IMR-90 (cell line): ENCODE measurements at regions not wholly inside any gene's neighbourhood (a gene's known extent, or its start where the extent isn't known, plus 50 kb on each side); places are given as distances from the start of the nearest gene placed in this dataset.

Experiments
- ATAC-seq: fragments of 200-7000 bp; cut with Tn5 transposase; 2 replicates; pipeline ENCODE4 v1.9.1; 2020; ENCODE audit warnings: low read depth, mild to moderate bottlenecking, moderate library complexity
- BruUV-seq: library from RNA; stranded (reverse); fragments of 400-500 nt; replicated peaks from 2 replicates; lab custom pipeline; 2021; lab: Mats Ljungman, UMichigan
- CTCF ChIA-PET: fragments of 300-600 bp; formaldehyde crosslinking; extraction: SDS; loops from one replicate; lab custom pipeline; 2021; ENCODE audit warnings: antibody characterized with exemption; lab: Yijun Ruan, JAX
- POLR2A ChIA-PET: fragments of 300-600 bp; sonication (Branson Sonifier 250); formaldehyde crosslinking; loops from one replicate; lab custom pipeline; 2022; ENCODE audit warnings: antibody characterized with exemption; ENCODE audit not compliant: unreplicated experiment; lab: Charles Lee
- DNase-seq: peaks from one replicate; pipeline ENCODE4 v3.0.0; 2013
- H2AFZ ChIP-seq: replicated peaks from 2 replicates; pipeline ENCODE3; 2013; ENCODE audit warnings: low read length, mild to moderate bottlenecking; ENCODE audit not compliant: poor library complexity
- H2AK5ac ChIP-seq: 2 replicates; pipeline ENCODE4 v1.6.1; 2013; ENCODE audit warnings: low read depth, low read length, inconsistent platforms
- H2AK9ac ChIP-seq: replicated peaks from 2 replicates; pipeline ENCODE3; 2013; ENCODE audit warnings: mild to moderate bottlenecking, low read depth, low read length, moderate library complexity; ENCODE audit not compliant: poor library complexity
- H2BK120ac ChIP-seq: 2 replicates; pipeline ENCODE4 v1.6.1; 2013; ENCODE audit warnings: low read depth, low read length, inconsistent platforms
- H2BK15ac ChIP-seq: 3 replicates; pipeline ENCODE4 v1.6.1; 2013; ENCODE audit warnings: low read depth, low read length, inconsistent platforms
- H2BK20ac ChIP-seq: 2 replicates; pipeline ENCODE4 v1.6.1; 2013; ENCODE audit warnings: low read depth, mild to moderate bottlenecking, inconsistent platforms, low read length, moderate library complexity
- H2BK5ac ChIP-seq: 2 replicates; pipeline ENCODE4 v1.6.1; 2013; ENCODE audit warnings: mild to moderate bottlenecking, low read depth, low read length, inconsistent platforms; ENCODE audit not compliant: poor library complexity, severe bottlenecking
- H3K14ac ChIP-seq: replicated peaks from 2 replicates; pipeline ENCODE4 v1.6.1; 2013; ENCODE audit warnings: low read depth, low read length, inconsistent platforms
- H3K18ac ChIP-seq: 2 replicates; pipeline ENCODE4 v1.6.1; 2013; ENCODE audit warnings: low read depth, low read length, control low read depth
- H3K23ac ChIP-seq: 2 replicates; pipeline ENCODE4 v1.6.1; 2013; ENCODE audit warnings: low read depth, low read length, inconsistent platforms
- H3K27ac ChIP-seq: 2 replicates; pipeline ENCODE4 v1.5.1; 2013; ENCODE audit warnings: mild to moderate bottlenecking, control low read depth, low read length; ENCODE audit not compliant: insufficient read depth
- H3K27me3 ChIP-seq: 2 replicates; pipeline ENCODE4 v1.6.1; 2013; ENCODE audit warnings: low read length; ENCODE audit not compliant: control insufficient read depth, insufficient read depth
- H3K36me3 ChIP-seq: 2 replicates; pipeline ENCODE4 v1.6.1; 2013; ENCODE audit warnings: low read length, mixed read lengths; ENCODE audit not compliant: control insufficient read depth, insufficient read depth
- H3K4ac ChIP-seq: 2 replicates; pipeline ENCODE4 v1.6.1; 2013; ENCODE audit warnings: low read depth, low read length, inconsistent platforms
- H3K4me1 ChIP-seq: 2 replicates; pipeline ENCODE4 v1.6.1; 2013; ENCODE audit warnings: low read length, mixed read lengths; ENCODE audit not compliant: control insufficient read depth, insufficient read depth
- H3K4me2 ChIP-seq: 2 replicates; pipeline ENCODE4 v1.6.1; 2013; ENCODE audit warnings: low read depth, mild to moderate bottlenecking, control low read depth, low read length, moderate library complexity
- H3K4me3 ChIP-seq: 2 replicates; pipeline ENCODE4 v1.5.1; 2013; ENCODE audit warnings: low read depth, mild to moderate bottlenecking, control low read depth, low read length, moderate library complexity; ENCODE audit not compliant: insufficient read depth
- H3K56ac ChIP-seq: 2 replicates; pipeline ENCODE4 v1.6.1; 2013; ENCODE audit warnings: low read length, inconsistent platforms; ENCODE audit not compliant: insufficient read depth; ENCODE audit errors: extremely low read depth
- H3K79me1 ChIP-seq, 2 experiments: 2 replicates each; pipeline ENCODE4 v1.6.1; 2013; ENCODE audit warnings: low read length in 2 of 2, inconsistent platforms in 1 of 2, low read depth in 1 of 2
- H3K9ac ChIP-seq: 2 replicates; pipeline ENCODE4 v1.6.1; 2013; ENCODE audit warnings: low read depth, low read length, control low read depth
- H3K9me1 ChIP-seq: 2 replicates; pipeline ENCODE4 v1.6.1; 2013; ENCODE audit warnings: low read length, inconsistent platforms; ENCODE audit not compliant: insufficient read depth
- H3K9me3 ChIP-seq: 2 replicates; pipeline ENCODE4 v1.6.1; 2013; ENCODE audit warnings: low read length; ENCODE audit not compliant: control insufficient read depth, insufficient read depth
- H4K20me1 ChIP-seq: 2 replicates; pipeline ENCODE4 v1.6.1; 2013; ENCODE audit warnings: low read length, inconsistent platforms; ENCODE audit not compliant: insufficient read depth
- H4K5ac ChIP-seq: 2 replicates; pipeline ENCODE4 v1.6.1; 2013; ENCODE audit warnings: mild to moderate bottlenecking, low read depth, low read length, control low read depth
- H4K8ac ChIP-seq, 2 experiments: 2 replicates each; pipeline ENCODE4 v1.6.1; 2013; ENCODE audit warnings: low read depth in 2 of 2, low read length in 2 of 2, control low read depth in 1 of 2, inconsistent platforms in 1 of 2
- H4K91ac ChIP-seq: 2 replicates; pipeline ENCODE4 v1.6.1; 2013; ENCODE audit warnings: low read depth, low read length, inconsistent platforms; ENCODE audit not compliant: insufficient read depth
- BHLHE40 ChIP-seq: fragments of 150-350 bp; IDR thresholded peaks from 2 replicates; pipeline ENCODE4 v1.6.1; 2016; ENCODE audit warnings: mild to moderate bottlenecking, low read depth, low read length
- CEBPB ChIP-seq: IDR thresholded peaks from 2 replicates; pipeline ENCODE4 v1.6.1; 2012; ENCODE audit warnings: low read depth, low read length, improper control_type of control experiment
- CHD1 ChIP-seq: IDR thresholded peaks from 2 replicates; pipeline ENCODE4 v1.6.1; 2012; ENCODE audit warnings: low read depth, low read length, improper control_type of control experiment
- FOS ChIP-seq: fragments of 150-350 bp; IDR thresholded peaks from 2 replicates; pipeline ENCODE4 v1.6.1; 2016; ENCODE audit warnings: low read depth, low read length
- MAFK ChIP-seq: IDR thresholded peaks from 2 replicates; pipeline ENCODE4 v1.6.1; 2012; ENCODE audit warnings: low read depth, low read length, improper control_type of control experiment
- MAZ ChIP-seq: IDR thresholded peaks from 2 replicates; pipeline ENCODE4 v1.6.1; 2012; ENCODE audit warnings: low read depth, mild to moderate bottlenecking, low read length, improper control_type of control experiment, moderate library complexity, borderline replicate concordance
- MXI1 ChIP-seq: IDR thresholded peaks from 2 replicates; pipeline ENCODE4 v1.6.1; 2012; ENCODE audit warnings: low read depth, mild to moderate bottlenecking, low read length, moderate library complexity, borderline replicate concordance
- POLR2A ChIP-seq: IDR thresholded peaks from 2 replicates; pipeline ENCODE4 v1.6.1; 2012; ENCODE audit warnings: mild to moderate bottlenecking, low read depth, low read length
- RAD21 ChIP-seq: IDR thresholded peaks from 2 replicates; pipeline ENCODE4 v1.6.1; 2012; ENCODE audit warnings: low read length, improper control_type of control experiment
- RCOR1 ChIP-seq: IDR thresholded peaks from 2 replicates; pipeline ENCODE4 v1.6.1; 2012; ENCODE audit warnings: mild to moderate bottlenecking, low read length, improper control_type of control experiment; ENCODE audit not compliant: insufficient replicate concordance
- RFX5 ChIP-seq: IDR thresholded peaks from 2 replicates; pipeline ENCODE4 v1.8.0; 2012; ENCODE audit warnings: low read depth, mild to moderate bottlenecking, low read length, moderate library complexity
- SMC3 ChIP-seq: fragments of 150-350 bp; IDR thresholded peaks from 2 replicates; pipeline ENCODE4 v1.6.1; 2016; ENCODE audit warnings: low read depth, mild to moderate bottlenecking, antibody characterized with exemption, low read length, moderate library complexity
- WGBS, 2 experiments: methylation state at CpG; one replicate each; pipeline versions ENCODE4 v1.1.5 to v1.1.7; 2013; ENCODE audit warnings: missing lambda C conversion rate in 2 of 2; ENCODE audit not compliant: insufficient read length in 1 of 2; ENCODE audit errors: extremely low coverage in 2 of 2; 5-methylcytosine and 5-hydroxymethylcytosine counted together
- dilution Hi-C: fragments of 300-500 bp; cut with HindIII; formaldehyde crosslinking; loops from one replicate; pipeline ENCODE4 v1.14.3; 2018; ENCODE audit warnings: low sequenced_read_pairs; ENCODE audit not compliant: unreplicated experiment
- in situ Hi-C: fragments of 300-500 bp; cut with MboI; formaldehyde crosslinking; loops from 3 replicates; pipeline ENCODE4 v1.14.3; 2019; ENCODE audit warnings: low sequenced_read_pairs, inconsistent platforms, mixed read lengths
- intact Hi-C: fragments of 100-400 bp; cut with micrococcal nuclease; formaldehyde crosslinking; loops from 2 replicates; pipeline ENCODE4 v1.10.0; 2022
- TF ChIP-seq, protein P1 (sequence below): conservative IDR thresholded peaks from 2 replicates; pipeline ENCODE4 v1.5.1; 2012; ENCODE audit warnings: mild to moderate bottlenecking, low read depth, low read length, improper control_type of control experiment
- TF ChIP-seq, protein P2 (sequence below): fragments of 150-350 bp; IDR thresholded peaks from 2 replicates; pipeline ENCODE4 v1.6.1; 2017; ENCODE audit warnings: mild to moderate bottlenecking, antibody characterized with exemption, low read length, low read depth
- TF ChIP-seq, protein P3 (sequence below): fragments of 150-350 bp; IDR thresholded peaks from 2 replicates; pipeline ENCODE4 v1.6.1; 2016; ENCODE audit warnings: low read depth, mild to moderate bottlenecking, low read length, moderate library complexity, borderline replicate concordance

DNA sequence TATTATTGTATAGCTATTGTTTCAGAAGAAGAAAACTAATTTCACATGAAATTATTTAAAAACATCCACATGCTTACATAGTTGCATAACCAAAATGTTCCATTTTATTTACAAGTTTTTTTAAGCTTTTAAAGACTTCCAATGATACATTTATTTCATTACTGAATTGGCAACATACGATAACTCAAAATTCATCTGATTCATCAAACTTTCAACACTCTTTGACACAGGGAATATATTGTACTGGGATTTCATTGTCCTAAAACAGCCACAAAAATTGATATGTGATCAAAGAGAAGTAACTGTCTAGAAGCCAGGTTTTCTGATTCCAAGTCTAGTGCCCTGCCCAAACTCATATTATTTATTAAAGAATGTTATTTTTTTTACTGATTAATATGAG, 131.4 kb upstream of the USP24 start:
- Histone ChIP-seq H3K9me3 (no peaks in the 10 kb centered on the region), H2AK5ac (no peak overlapping the region), H3K27ac (no peak overlapping the region), H2BK15ac (no peak overlapping the region), H4K8ac (no peak overlapping the region), H4K5ac (no peak overlapping the region), H2BK5ac (no peak overlapping the region), H3K79me1 (no peaks in the 10 kb centered on the region), H3K9ac (no peak overlapping the region), H3K4me1 (no peaks in the 10 kb centered on the region), H3K4me2 (no peak overlapping the region), H3K18ac (no peak overlapping the region), H3K4me3 (no peak overlapping the region), H2AK9ac (no peak overlapping the region), H3K4ac (no peak overlapping the region), H3K14ac (no peak overlapping the region), H3K23ac (no peak overlapping the region), H2AFZ (no peak overlapping the region), H2BK20ac (no peak overlapping the region), H3K27me3 (no peaks in the 10 kb centered on the region; the same call in 1 of the 2 replicates), H3K56ac (no peak overlapping the region), H4K91ac (no peak overlapping the region), H3K36me3 (no peaks in the 10 kb centered on the region), H3K9me1 (no peaks in the 10 kb centered on the region), H2BK120ac (no peak overlapping the region), H4K20me1 (no peaks in the 10 kb centered on the region)
- no peak for TF ChIP-seq BHLHE40
- TF ChIP-seq, protein P1, sequence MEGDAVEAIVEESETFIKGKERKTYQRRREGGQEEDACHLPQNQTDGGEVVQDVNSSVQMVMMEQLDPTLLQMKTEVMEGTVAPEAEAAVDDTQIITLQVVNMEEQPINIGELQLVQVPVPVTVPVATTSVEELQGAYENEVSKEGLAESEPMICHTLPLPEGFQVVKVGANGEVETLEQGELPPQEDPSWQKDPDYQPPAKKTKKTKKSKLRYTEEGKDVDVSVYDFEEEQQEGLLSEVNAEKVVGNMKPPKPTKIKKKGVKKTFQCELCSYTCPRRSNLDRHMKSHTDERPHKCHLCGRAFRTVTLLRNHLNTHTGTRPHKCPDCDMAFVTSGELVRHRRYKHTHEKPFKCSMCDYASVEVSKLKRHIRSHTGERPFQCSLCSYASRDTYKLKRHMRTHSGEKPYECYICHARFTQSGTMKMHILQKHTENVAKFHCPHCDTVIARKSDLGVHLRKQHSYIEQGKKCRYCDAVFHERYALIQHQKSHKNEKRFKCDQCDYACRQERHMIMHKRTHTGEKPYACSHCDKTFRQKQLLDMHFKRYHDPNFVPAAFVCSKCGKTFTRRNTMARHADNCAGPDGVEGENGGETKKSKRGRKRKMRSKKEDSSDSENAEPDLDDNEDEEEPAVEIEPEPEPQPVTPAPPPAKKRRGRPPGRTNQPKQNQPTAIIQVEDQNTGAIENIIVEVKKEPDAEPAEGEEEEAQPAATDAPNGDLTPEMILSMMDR: no peak
- TF ChIP-seq, protein P2, sequence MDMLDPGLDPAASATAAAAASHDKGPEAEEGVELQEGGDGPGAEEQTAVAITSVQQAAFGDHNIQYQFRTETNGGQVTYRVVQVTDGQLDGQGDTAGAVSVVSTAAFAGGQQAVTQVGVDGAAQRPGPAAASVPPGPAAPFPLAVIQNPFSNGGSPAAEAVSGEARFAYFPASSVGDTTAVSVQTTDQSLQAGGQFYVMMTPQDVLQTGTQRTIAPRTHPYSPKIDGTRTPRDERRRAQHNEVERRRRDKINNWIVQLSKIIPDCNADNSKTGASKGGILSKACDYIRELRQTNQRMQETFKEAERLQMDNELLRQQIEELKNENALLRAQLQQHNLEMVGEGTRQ: no peak
- no peak for TF ChIP-seq MAFK
- no peak for TF ChIP-seq MXI1
- TF ChIP-seq MAZ: no peak
- TF ChIP-seq CHD1: no peak
- TF ChIP-seq, protein P3, sequence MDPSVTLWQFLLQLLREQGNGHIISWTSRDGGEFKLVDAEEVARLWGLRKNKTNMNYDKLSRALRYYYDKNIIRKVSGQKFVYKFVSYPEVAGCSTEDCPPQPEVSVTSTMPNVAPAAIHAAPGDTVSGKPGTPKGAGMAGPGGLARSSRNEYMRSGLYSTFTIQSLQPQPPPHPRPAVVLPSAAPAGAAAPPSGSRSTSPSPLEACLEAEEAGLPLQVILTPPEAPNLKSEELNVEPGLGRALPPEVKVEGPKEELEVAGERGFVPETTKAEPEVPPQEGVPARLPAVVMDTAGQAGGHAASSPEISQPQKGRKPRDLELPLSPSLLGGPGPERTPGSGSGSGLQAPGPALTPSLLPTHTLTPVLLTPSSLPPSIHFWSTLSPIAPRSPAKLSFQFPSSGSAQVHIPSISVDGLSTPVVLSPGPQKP: no peak
- TF ChIP-seq RAD21: no peak
- TF ChIP-seq FOS: no peak
- TF ChIP-seq RFX5: no peak
- no peak for TF ChIP-seq CEBPB
- no peak for TF ChIP-seq RCOR1
- no peak for TF ChIP-seq SMC3
- TF ChIP-seq POLR2A: no peak
- POLR2A ChIA-PET: no interaction called here
- WGBS, 2 experiments: no CpG with 5 or more reads among the region's 1 CpG
- ATAC-seq: no peak
- dilution Hi-C loops (no loop called here), intact Hi-C loops (no loop called here), in situ Hi-C loops (no loop called here)
- no peak for DNase-seq
- CTCF ChIA-PET: interaction anchor here (0.5 kb wide), 1 partner anchor 18 kb away, joined by 5 read pairs; no protein-coding TSS in a partner anchor
- no TSS peak for BruUV-seq
